Activated effector memory CD4-positive, alpha-beta T cell treated with Interleukin-2 at 50 U/mL for 16 hours (primary cell): ENCODE measurements at regions not wholly inside any gene's neighbourhood (a gene's known extent, or its start where the extent isn't known, plus 50 kb on each side); places are given as distances from the start of the nearest gene placed in this dataset.
"Not testable (repeated sequence)": the region's sequence is repeated elsewhere in the genome, so short reads cannot be mapped to it uniquely, and the experiment has no call there.

Source experiments
- DNase-seq: peaks from one replicate; pipeline ENCODE4 v3.0.0-alpha.2; 2020

- DNase-seq = no peak
These were observed 183.0 kb upstream of the PRSS1 start for GRCh38 chr7:142566271-142566670.

- not testable (repeated sequence) for DNase-seq
These were observed 185.1 kb upstream of the PRSS1 start for GRCh38 chr7:142564125-142564524.

- DNase-seq = no peak
These were observed 185.8 kb upstream of the PRSS1 start for GRCh38 chr7:142563470-142563869.

- no peak for DNase-seq
These were observed 186.6 kb upstream of the PRSS1 start for GRCh38 chr7:142562688-142563087.

- not testable (repeated sequence) for DNase-seq
These were observed 187.9 kb upstream of the PRSS1 start for GRCh38 chr7:142561396-142561795.

GRCh38 chr7:142560770-142561169 is 188.5 kb upstream of the PRSS1 start:
- DNase-seq = not testable (repeated sequence)

GRCh38 chr7:142560166-142560565 is 189.1 kb upstream of the PRSS1 start:
- DNase-seq = no peak

GRCh38 chr7:142557971-142558582 is 191.2 kb upstream of the PRSS1 start:
- DNase-seq = peak; percentile 22

GRCh38 chr7:142556740-142557139 is 192.5 kb upstream of the PRSS1 start:
- DNase-seq = no peak

- no peak for DNase-seq
These were observed 194.4 kb upstream of the PRSS1 start for GRCh38 chr7:142554560-142555532.

GRCh38 chr7:142553216-142553615 is 196.1 kb upstream of the PRSS1 start:
- no peak for DNase-seq

- no peak for DNase-seq
These were observed 200.3 kb upstream of the PRSS1 start for GRCh38 chr7:142548978-142549377.

GRCh38 chr7:142546452-142546851 is 202.8 kb upstream of the PRSS1 start:
- DNase-seq = no peak

GRCh38 chr7:142542942-142543341 is 206.3 kb upstream of the PRSS1 start:
- DNase-seq = no peak

GRCh38 chr7:142542105-142542504 is 207.2 kb upstream of the PRSS1 start:
- DNase-seq = no peak

GRCh38 chr7:142540371-142540770 is 208.9 kb upstream of the PRSS1 start:
- no peak for DNase-seq

GRCh38 chr7:142539901-142540300 is 209.4 kb upstream of the PRSS1 start:
- no peak for DNase-seq

GRCh38 chr7:142537760-142538159 is 211.5 kb upstream of the PRSS1 start:
- DNase-seq = no peak

- DNase-seq = peak; percentile 46
These were observed 214.0 kb upstream of the PRSS1 start for GRCh38 chr7:142535123-142535779.

GRCh38 chr7:142534726-142535122 is 214.5 kb upstream of the PRSS1 start:
- no peak for DNase-seq

- no peak for DNase-seq
These were observed 215.4 kb upstream of the PRSS1 start for GRCh38 chr7:142533920-142534319.

- DNase-seq = no peak
These were observed 219.7 kb upstream of the PRSS1 start for GRCh38 chr7:142529591-142529990.

GRCh38 chr7:142528608-142529408 is 220.5 kb upstream of the PRSS1 start:
- no peak for DNase-seq
